Activated CD4-positive, alpha-beta memory T cell treated with anti-CD3 and anti-CD28 coated beads, Interleukin-2, amount 10 ng/mL, durations not matched to agents 7 days and 5 days (primary cell): ENCODE measurements at regions not wholly inside any gene's neighbourhood (a gene's known extent, or its start where the extent isn't known, plus 50 kb on each side); places are given as distances from the start of the nearest gene placed in this dataset.

Experiments
- CTCF ChIA-PET: fragments of 350-600 bp; sonication (Branson Sonifier 250); formaldehyde crosslinking; loops from one replicate; lab custom pipeline; 2021; ENCODE audit warnings: antibody characterized with exemption, inconsistent platforms; lab: Charles Lee
- POLR2A ChIA-PET: fragments of 350-600 bp; sonication (Branson Sonifier 250); formaldehyde crosslinking; loops from one replicate; lab custom pipeline; 2021; ENCODE audit warnings: antibody characterized with exemption; lab: Charles Lee
- DNase-seq: peaks from one replicate; pipeline ENCODE4 v3.0.0-alpha.2; 2020
- H3K27ac Mint-ChIP-seq: one replicate; pipeline ENCODE4 v1.8.0; 2021; ENCODE audit warnings: mild to moderate bottlenecking, mixed read lengths
- H3K27me3 Mint-ChIP-seq: one replicate; pipeline ENCODE4 v1.8.0; 2021; ENCODE audit warnings: mixed read lengths
- H3K36me3 Mint-ChIP-seq: one replicate; pipeline ENCODE4 v1.8.0; 2021; ENCODE audit warnings: low read depth, mixed read lengths
- H3K4me1 Mint-ChIP-seq: one replicate; pipeline ENCODE4 v1.8.0; 2021; ENCODE audit warnings: mixed read lengths
- H3K4me3 Mint-ChIP-seq: one replicate; pipeline ENCODE4 v1.8.0; 2021; ENCODE audit warnings: mild to moderate bottlenecking, mixed read lengths
- H3K9me3 Mint-ChIP-seq: one replicate; pipeline ENCODE4 v1.8.0; 2021; ENCODE audit warnings: mixed read lengths

DNA sequence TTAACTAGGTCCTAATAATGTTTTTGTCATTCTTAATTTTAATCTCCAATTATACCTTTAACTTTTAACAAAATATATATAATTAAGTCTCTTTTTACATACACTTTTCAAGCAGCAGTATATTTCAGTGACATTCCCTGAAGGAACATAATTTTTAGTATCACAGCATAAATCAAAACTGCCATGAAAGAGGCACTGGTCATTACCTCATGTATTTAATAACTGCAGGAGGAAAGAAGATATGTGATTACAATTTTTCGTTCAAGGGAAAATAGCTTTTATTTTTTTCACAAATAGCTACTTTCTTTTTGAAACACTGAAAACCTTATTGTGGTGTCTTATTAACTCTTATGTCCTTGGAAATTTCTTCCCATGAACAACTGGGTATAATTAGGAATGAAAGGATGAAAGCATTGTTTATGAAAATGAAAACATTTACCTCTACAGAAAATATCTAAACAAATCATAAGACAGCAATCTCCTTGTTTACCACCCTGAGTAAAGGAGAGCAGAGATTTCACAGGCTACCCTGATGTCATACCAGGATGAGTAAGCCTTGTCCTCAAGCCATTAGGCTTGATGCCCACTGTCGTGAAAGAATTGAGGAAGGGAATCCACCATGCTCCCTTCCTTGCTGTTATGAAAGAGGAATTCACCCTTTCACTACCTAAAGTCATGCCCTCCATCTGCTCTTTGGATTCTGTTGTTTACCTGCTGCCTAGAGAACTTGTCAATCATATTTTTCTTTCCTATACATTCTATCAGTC lies 877.2 kb upstream of the PCDH20 start:
- Mint-ChIP-seq H3K27ac (no peak overlapping the region), H3K9me3 (peaks cover 2% of the 10 kb centered on the region), H3K4me3 (no peak overlapping the region), H3K36me3 (no peaks in the 10 kb centered on the region), H3K4me1 (no peaks in the 10 kb centered on the region), H3K27me3 (no peaks in the 10 kb centered on the region)
- CTCF ChIA-PET: no interaction called here
- no peak for DNase-seq
- POLR2A ChIA-PET: no interaction called here

DNA sequence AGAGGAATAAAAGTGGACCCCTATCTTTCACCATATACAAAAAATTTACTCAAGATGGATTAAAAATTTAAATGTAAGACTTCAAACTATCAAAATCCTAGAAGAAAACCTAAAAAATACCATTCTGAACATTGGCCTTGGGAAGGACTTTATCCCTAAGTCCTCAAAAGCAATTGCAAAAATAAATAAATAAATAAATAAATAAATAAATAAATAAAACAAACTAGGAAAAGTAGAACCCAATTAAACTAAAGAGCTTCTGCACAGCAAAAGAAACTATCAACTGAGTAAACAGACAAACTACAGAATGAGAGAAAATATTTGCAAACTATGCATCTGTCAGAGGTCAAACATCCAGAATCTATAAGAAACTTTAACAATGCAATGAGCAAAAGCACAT lies 874.9 kb upstream of the PCDH20 start:
- Mint-ChIP-seq H3K9me3 (peaks cover 2% of the 10 kb centered on the region), H3K4me3 (no peak overlapping the region), H3K27me3 (no peaks in the 10 kb centered on the region)

DNA sequence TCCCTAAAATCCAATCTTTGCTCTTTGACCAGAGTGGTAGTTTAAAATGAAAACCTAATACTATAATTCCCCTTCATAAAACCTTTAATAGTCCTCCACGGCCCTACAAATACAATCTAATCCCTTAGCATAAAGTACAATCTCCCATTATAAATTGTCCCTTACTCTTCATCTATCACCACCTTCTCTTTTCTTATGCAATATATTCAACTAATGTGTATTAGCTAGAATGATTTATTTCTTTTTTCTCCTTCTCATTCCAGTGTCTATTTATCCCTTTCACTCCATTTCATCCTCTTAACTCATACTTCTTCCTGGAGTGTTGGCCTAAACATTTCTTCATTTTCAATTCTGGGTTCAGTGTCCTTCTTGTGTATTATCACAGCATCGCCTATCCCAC lies 872.1 kb upstream of the PCDH20 start:
- no peak overlapping the region for H3K27ac Mint-ChIP-seq
- H3K4me1 Mint-ChIP-seq: no peaks in the 10 kb centered on the region
- H3K36me3 Mint-ChIP-seq: no peaks in the 10 kb centered on the region
- peaks cover 4% of the 10 kb centered on the region for H3K9me3 Mint-ChIP-seq
- POLR2A ChIA-PET: no interaction called here
- no peaks in the 10 kb centered on the region for H3K27me3 Mint-ChIP-seq
- CTCF ChIA-PET: no interaction called here
- no peak overlapping the region for H3K4me3 Mint-ChIP-seq
- no peak for DNase-seq

More for the DNA sequence above, 874.9 kb upstream of the PCDH20 start:
- Mint-ChIP-seq H3K4me1 (no peaks in the 10 kb centered on the region), H3K27ac (no peak overlapping the region), H3K36me3 (no peaks in the 10 kb centered on the region)
- CTCF ChIA-PET: no interaction called here
- no peak for DNase-seq
- POLR2A ChIA-PET: no interaction called here

GRCh38 chr13:62280590-62280989 lies 864.9 kb upstream of the PCDH20 start:
- Mint-ChIP-seq H3K36me3 (no peaks in the 10 kb centered on the region), H3K27me3 (no peaks in the 10 kb centered on the region), H3K4me3 (no peak overlapping the region), H3K9me3 (peaks cover 4% of the 10 kb centered on the region), H3K27ac (no peak overlapping the region), H3K4me1 (no peaks in the 10 kb centered on the region)
- POLR2A ChIA-PET: no interaction called here
- no peak for DNase-seq
- CTCF ChIA-PET: no interaction called here

DNA sequence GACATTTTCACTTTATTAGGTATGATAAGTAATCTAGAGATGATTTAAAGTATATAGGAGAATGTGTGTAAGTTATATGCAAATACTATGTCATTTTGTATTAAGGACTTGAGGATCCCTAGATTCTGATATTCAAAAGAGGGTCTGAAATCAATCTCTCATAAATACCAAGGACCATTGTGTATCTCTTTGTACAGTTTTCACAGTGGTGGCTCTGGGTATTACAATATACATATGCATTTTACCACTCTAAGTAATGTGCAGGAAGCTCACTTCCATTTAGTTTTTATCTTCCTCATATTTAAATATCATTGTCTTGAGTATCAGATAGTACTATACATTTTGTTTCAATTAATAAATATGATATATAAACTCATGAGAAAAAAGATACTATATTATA lies 862.6 kb upstream of the PCDH20 start:
- Mint-ChIP-seq H3K9me3 (peaks cover 2% of the 10 kb centered on the region), H3K27ac (no peak overlapping the region), H3K4me3 (no peak overlapping the region), H3K4me1 (no peaks in the 10 kb centered on the region), H3K27me3 (no peaks in the 10 kb centered on the region), H3K36me3 (no peaks in the 10 kb centered on the region)
- no peak for DNase-seq
- ChIA-PET CTCF (no interaction called here), POLR2A (no interaction called here)

- ChIA-PET POLR2A (no interaction called here), CTCF (no interaction called here)
- Mint-ChIP-seq H3K4me1 (no peaks in the 10 kb centered on the region), H3K36me3 (no peaks in the 10 kb centered on the region), H3K27ac (no peak overlapping the region), H3K9me3 (peaks cover 9% of the 10 kb centered on the region), H3K27me3 (no peaks in the 10 kb centered on the region), H3K4me3 (no peak overlapping the region)
- DNase-seq: no peak
Measured at GRCh38 chr13:62251734-62252133, 836.1 kb upstream of the PCDH20 start.

- ChIA-PET CTCF (no interaction called here), POLR2A (no interaction called here)
- H3K4me1 Mint-ChIP-seq: no peaks in the 10 kb centered on the region
- H3K9me3 Mint-ChIP-seq: peaks cover 9% of the 10 kb centered on the region
- no peaks in the 10 kb centered on the region for H3K36me3 Mint-ChIP-seq
- DNase-seq: no peak
- no peak overlapping the region for H3K27ac Mint-ChIP-seq
- H3K27me3 Mint-ChIP-seq: no peaks in the 10 kb centered on the region
- no peak overlapping the region for H3K4me3 Mint-ChIP-seq
Measured at GRCh38 chr13:62250501-62251201, 835.0 kb upstream of the PCDH20 start.

DNA sequence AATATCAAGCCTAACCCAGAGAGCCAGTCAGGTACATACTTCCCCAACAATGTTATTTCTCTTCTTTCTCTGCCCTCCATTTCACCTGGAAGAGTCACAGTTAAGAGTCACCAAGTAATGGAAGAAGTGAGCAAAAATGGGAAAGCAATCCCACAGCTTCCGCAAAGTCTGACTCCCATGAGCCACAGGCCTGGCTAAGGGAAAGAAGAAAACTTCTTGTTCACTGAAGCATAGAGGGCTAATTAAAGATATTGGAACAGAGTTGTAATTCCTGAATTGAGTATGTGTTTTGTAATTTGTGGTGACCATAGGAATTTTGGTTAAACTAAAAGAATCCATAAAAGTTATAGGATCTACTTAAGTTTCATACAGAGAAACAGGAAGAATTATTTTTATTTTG lies 830.9 kb upstream of the PCDH20 start:
- Mint-ChIP-seq H3K36me3 (no peaks in the 10 kb centered on the region), H3K9me3 (no peaks in the 10 kb centered on the region)

DNA sequence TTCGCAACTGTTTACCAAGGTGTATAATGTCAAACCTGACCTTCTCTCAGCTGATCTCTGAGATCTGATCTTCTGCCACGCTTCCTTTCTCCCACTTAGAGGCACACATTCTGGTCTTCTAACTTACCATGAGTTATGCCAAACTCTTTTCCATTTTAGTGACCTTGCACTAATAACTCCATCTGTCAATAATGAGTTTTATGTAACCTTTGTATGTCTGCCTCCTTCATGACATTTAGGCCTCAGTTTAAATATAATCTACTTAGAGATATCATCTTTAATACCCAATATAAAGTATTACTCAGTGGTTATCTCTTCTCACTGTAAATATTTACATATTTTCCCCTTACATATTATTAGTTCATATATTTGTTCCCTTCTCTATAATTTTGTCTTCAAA lies 827.5 kb upstream of the PCDH20 start:
- ChIA-PET POLR2A (no interaction called here), CTCF (no interaction called here)
- no peak for DNase-seq
- no peaks in the 10 kb centered on the region for H3K27me3 Mint-ChIP-seq
- H3K4me3 Mint-ChIP-seq: no peak overlapping the region
- H3K9me3 Mint-ChIP-seq: no peaks in the 10 kb centered on the region
- H3K4me1 Mint-ChIP-seq: no peaks in the 10 kb centered on the region
- no peak overlapping the region for H3K27ac Mint-ChIP-seq
- H3K36me3 Mint-ChIP-seq: no peaks in the 10 kb centered on the region

More for the DNA sequence above, 830.9 kb upstream of the PCDH20 start:
- H3K4me3 Mint-ChIP-seq: no peak overlapping the region
- no peaks in the 10 kb centered on the region for H3K4me1 Mint-ChIP-seq
- CTCF ChIA-PET: no interaction called here
- H3K27ac Mint-ChIP-seq: no peak overlapping the region
- POLR2A ChIA-PET: no interaction called here
- H3K27me3 Mint-ChIP-seq: no peaks in the 10 kb centered on the region
- no peak for DNase-seq

- DNase-seq: no peak
- Mint-ChIP-seq H3K4me3 (no peak overlapping the region), H3K4me1 (no peaks in the 10 kb centered on the region), H3K27me3 (no peaks in the 10 kb centered on the region), H3K36me3 (no peaks in the 10 kb centered on the region), H3K27ac (no peak overlapping the region), H3K9me3 (peaks cover 2% of the 10 kb centered on the region)
- ChIA-PET POLR2A (no interaction called here), CTCF (no interaction called here)
Measured at GRCh38 chr13:62234780-62235440, 819.3 kb upstream of the PCDH20 start.

GRCh38 chr13:62210951-62211350 lies 795.3 kb upstream of the PCDH20 start:
- Mint-ChIP-seq H3K27ac (no peak overlapping the region), H3K27me3 (no peaks in the 10 kb centered on the region), H3K4me1 (no peaks in the 10 kb centered on the region), H3K9me3 (peaks cover 12% of the 10 kb centered on the region), H3K4me3 (no peak overlapping the region), H3K36me3 (no peaks in the 10 kb centered on the region)
- no peak for DNase-seq
- CTCF ChIA-PET: no interaction called here
- POLR2A ChIA-PET: no interaction called here

DNA sequence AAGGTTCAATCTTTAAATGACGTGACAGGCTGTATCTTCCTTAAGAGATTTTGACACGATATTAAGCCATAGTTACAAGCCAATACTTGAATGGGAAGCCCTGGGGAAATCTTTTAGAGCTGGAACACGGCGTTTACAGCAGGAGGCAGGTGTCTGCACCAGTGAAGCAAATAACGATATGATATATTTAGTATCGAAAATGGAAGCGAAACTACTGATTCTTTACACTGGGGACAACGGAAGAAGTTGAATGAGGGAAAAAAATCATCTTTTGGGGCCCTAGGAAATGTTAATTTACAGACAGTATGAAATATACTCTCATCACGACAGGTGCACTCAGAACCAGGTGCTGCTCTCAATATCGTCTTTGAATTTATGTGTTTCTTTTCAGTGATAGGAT lies 793.9 kb upstream of the PCDH20 start:
- CTCF ChIA-PET: no interaction called here
- no peak overlapping the region for H3K27ac Mint-ChIP-seq
- H3K4me3 Mint-ChIP-seq: no peak overlapping the region
- no peaks in the 10 kb centered on the region for H3K4me1 Mint-ChIP-seq
- DNase-seq: no peak
- H3K9me3 Mint-ChIP-seq: peaks cover 19% of the 10 kb centered on the region
- H3K36me3 Mint-ChIP-seq: no peaks in the 10 kb centered on the region
- H3K27me3 Mint-ChIP-seq: no peaks in the 10 kb centered on the region
- POLR2A ChIA-PET: no interaction called here

- DNase-seq: no peak
- Mint-ChIP-seq H3K4me3 (no peak overlapping the region), H3K27me3 (no peaks in the 10 kb centered on the region), H3K9me3 (peaks cover 18% of the 10 kb centered on the region), H3K36me3 (no peaks in the 10 kb centered on the region), H3K4me1 (no peaks in the 10 kb centered on the region), H3K27ac (no peak overlapping the region)
- ChIA-PET CTCF (no interaction called here), POLR2A (no interaction called here)
Measured at GRCh38 chr13:62207388-62207787, 791.7 kb upstream of the PCDH20 start.
